ENCODE measurements at regions not wholly inside any gene's neighbourhood (a gene's known extent, or its start where the extent isn't known, plus 50 kb on each side); places are given as distances from the start of the nearest gene placed in this dataset.
"Not testable (repeated sequence)": the region's sequence is repeated elsewhere in the genome, so short reads cannot be mapped to it uniquely, and the experiment has no call there.

GRCh38 chr7:6953138-6953797, 127.2 kb upstream of the CCZ1B start:
- 0 out of 2 replicates have a peak, but pooled peaks have one; percentile 15 for TF ChIP-seq CTCF (conservative IDR thresholded peaks at IDR 0.05; ENCODE audit: low read depth, low read length)
- TF ChIP-seq EZH2 (IDR thresholded peaks at IDR 0.05; ENCODE audit: borderline replicate concordance, low read depth, low read length, poor library complexity, severe bottlenecking) = not testable (repeated sequence)
